ENCODE measurements at regions not wholly inside any gene's neighbourhood (a gene's known extent, or its start where the extent isn't known, plus 50 kb on each side); places are given as distances from the start of the nearest gene placed in this dataset.

DNA sequence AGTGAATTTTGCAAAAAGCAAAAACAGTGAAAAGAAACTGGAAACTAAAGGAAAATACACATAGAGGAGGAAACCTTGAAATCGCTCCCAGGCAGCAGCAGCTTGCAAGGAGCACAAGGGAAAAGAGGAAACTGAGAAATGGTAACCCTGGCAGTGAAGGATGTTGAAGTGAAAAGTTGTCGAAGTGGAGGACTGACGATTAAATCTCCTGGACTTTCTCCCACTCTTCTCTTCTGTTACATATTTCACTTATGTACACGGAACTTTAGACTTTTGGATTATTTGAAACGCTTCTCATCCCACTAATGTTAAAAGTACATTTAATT, 388.8 kb upstream of the USP15 start:
- TF ChIP-seq EZH2 (IDR thresholded peaks at IDR 0.05; ENCODE audit: low read length, missing control alignments) = no peak
- H3K79me2 ChIP-seq (ENCODE audit: control insufficient read depth, insufficient read depth, low read length) = no peaks in the 10 kb centered on the region
- H3K4me1 ChIP-seq (ENCODE audit: control insufficient read depth, extremely low read depth, insufficient read depth, low read length) = no peaks in the 10 kb centered on the region
- no peaks in the 10 kb centered on the region for H4K20me1 ChIP-seq (ENCODE audit: control insufficient read depth, extremely low read depth, insufficient read depth, low read length)
- no peaks in the 10 kb centered on the region for H3K9me3 ChIP-seq (ENCODE audit: control insufficient read depth, insufficient read depth, low read depth, low read length)
- no peaks in the 10 kb centered on the region for H3K27me3 ChIP-seq (ENCODE audit: control insufficient read depth, insufficient read depth, low read length)
- H3K36me3 ChIP-seq (ENCODE audit: control insufficient read depth, insufficient read depth, low read length) = no peaks in the 10 kb centered on the region
- no peak overlapping the region for H3K4me2 ChIP-seq (ENCODE audit: extremely low read depth, insufficient read depth, low read length)
- H2AFZ ChIP-seq (ENCODE audit: low read length) = no peak overlapping the region
- DNase-seq (ENCODE audit: low read depth in 2 of 2) = no peak
- no peak overlapping the region for H3K4me3 ChIP-seq (replicated peaks in 1 of 4; ENCODE audit: control extremely low read depth in 1 of 4, insufficient read depth in 1 of 4, low read depth in 3 of 4, low read length in 4 of 4)
- no peak overlapping the region for H3K9ac ChIP-seq (ENCODE audit: insufficient read depth, low read length)
- H3K27ac ChIP-seq (ENCODE audit: insufficient read depth, low read length) = no peak overlapping the region

DNA sequence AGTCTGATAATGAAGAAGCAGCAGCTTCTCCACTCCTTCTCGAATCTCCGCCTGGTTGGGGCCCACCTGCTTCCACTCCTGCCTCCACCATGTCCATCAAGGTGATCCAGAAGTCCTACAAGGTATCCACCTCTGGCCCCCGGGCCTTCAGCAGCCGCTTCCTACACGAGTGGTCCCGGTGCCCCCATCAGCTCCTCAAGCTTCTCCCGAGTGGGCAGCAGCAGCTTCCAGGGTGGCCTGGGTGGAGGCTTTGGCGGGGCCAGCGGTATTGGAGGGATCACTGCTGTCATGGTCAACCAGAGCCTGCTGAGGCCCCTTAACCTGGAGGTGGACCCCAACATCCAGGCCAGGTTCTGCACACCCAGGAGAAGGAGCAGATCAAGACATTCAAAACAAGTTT, 381.0 kb upstream of the USP15 start:
- H3K4me3 ChIP-seq (replicated peaks in 1 of 4; ENCODE audit: control extremely low read depth in 1 of 4, insufficient read depth in 1 of 4, low read depth in 3 of 4, low read length in 4 of 4) = no peak overlapping the region
- DNase-seq (ENCODE audit: low read depth in 2 of 2) = no peak

DNA sequence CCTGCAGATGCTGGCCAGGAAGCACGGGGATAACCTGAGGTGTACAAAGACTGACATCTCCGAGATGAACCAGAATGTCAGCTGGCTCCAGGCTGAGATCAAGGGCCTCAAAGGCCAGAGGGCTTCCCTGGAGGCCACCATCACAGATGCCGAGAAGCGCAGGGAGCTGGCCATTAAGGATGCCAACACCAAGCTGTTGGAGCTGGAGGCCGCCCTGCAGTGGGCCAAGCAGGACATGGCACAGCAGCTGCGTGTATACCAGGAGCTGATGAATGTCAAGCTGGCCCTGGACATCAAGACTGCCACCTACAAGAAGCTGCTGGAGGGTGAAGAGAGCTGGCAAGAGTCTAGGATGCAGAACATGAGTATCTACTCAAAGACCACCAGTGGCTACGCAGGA, 380.0 kb upstream of the USP15 start:
- no peak overlapping the region for H3K9ac ChIP-seq (ENCODE audit: insufficient read depth, low read length)
- no peak for DNase-seq (ENCODE audit: low read depth in 2 of 2)
- H3K36me3 ChIP-seq (ENCODE audit: control insufficient read depth, insufficient read depth, low read length) = no peaks in the 10 kb centered on the region
- H3K27ac ChIP-seq (ENCODE audit: insufficient read depth, low read length) = no peak overlapping the region
- no peak overlapping the region for H3K4me3 ChIP-seq (replicated peaks in 1 of 4; ENCODE audit: control extremely low read depth in 1 of 4, insufficient read depth in 1 of 4, low read depth in 3 of 4, low read length in 4 of 4)
- TF ChIP-seq EZH2 (IDR thresholded peaks at IDR 0.05; ENCODE audit: low read length, missing control alignments) = no peak
- TF ChIP-seq, protein P1, sequence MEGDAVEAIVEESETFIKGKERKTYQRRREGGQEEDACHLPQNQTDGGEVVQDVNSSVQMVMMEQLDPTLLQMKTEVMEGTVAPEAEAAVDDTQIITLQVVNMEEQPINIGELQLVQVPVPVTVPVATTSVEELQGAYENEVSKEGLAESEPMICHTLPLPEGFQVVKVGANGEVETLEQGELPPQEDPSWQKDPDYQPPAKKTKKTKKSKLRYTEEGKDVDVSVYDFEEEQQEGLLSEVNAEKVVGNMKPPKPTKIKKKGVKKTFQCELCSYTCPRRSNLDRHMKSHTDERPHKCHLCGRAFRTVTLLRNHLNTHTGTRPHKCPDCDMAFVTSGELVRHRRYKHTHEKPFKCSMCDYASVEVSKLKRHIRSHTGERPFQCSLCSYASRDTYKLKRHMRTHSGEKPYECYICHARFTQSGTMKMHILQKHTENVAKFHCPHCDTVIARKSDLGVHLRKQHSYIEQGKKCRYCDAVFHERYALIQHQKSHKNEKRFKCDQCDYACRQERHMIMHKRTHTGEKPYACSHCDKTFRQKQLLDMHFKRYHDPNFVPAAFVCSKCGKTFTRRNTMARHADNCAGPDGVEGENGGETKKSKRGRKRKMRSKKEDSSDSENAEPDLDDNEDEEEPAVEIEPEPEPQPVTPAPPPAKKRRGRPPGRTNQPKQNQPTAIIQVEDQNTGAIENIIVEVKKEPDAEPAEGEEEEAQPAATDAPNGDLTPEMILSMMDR (conservative IDR thresholded peaks at IDR 0.05 in 1 of 2, IDR thresholded peaks at IDR 0.05 in 1 of 2; ENCODE audit: low read depth in 1 of 2, low read length in 2 of 2) = no peak
- H4K20me1 ChIP-seq (ENCODE audit: control insufficient read depth, extremely low read depth, insufficient read depth, low read length) = no peaks in the 10 kb centered on the region
- no peak overlapping the region for H3K4me2 ChIP-seq (ENCODE audit: extremely low read depth, insufficient read depth, low read length)
- H2AFZ ChIP-seq (ENCODE audit: low read length) = no peak overlapping the region
- H3K27me3 ChIP-seq (ENCODE audit: control insufficient read depth, insufficient read depth, low read length) = no peaks in the 10 kb centered on the region
- H3K4me1 ChIP-seq (ENCODE audit: control insufficient read depth, extremely low read depth, insufficient read depth, low read length) = no peaks in the 10 kb centered on the region
- no peaks in the 10 kb centered on the region for H3K9me3 ChIP-seq (ENCODE audit: control insufficient read depth, insufficient read depth, low read depth, low read length)
- H3K79me2 ChIP-seq (ENCODE audit: control insufficient read depth, insufficient read depth, low read length) = no peaks in the 10 kb centered on the region

More for the DNA sequence above, 381.0 kb upstream of the USP15 start:
- H3K4me2 ChIP-seq (ENCODE audit: extremely low read depth, insufficient read depth, low read length) = no peak overlapping the region
- H3K9ac ChIP-seq (ENCODE audit: insufficient read depth, low read length) = no peak overlapping the region
- TF ChIP-seq EZH2 (IDR thresholded peaks at IDR 0.05; ENCODE audit: low read length, missing control alignments) = no peak
- TF ChIP-seq, protein P1 (conservative IDR thresholded peaks at IDR 0.05 in 1 of 2, IDR thresholded peaks at IDR 0.05 in 1 of 2; ENCODE audit: low read depth in 1 of 2, low read length in 2 of 2) = no peak
- H3K27ac ChIP-seq (ENCODE audit: insufficient read depth, low read length) = no peak overlapping the region
- no peaks in the 10 kb centered on the region for H3K79me2 ChIP-seq (ENCODE audit: control insufficient read depth, insufficient read depth, low read length)
- H2AFZ ChIP-seq (ENCODE audit: low read length) = no peak overlapping the region
- H4K20me1 ChIP-seq (ENCODE audit: control insufficient read depth, extremely low read depth, insufficient read depth, low read length) = no peaks in the 10 kb centered on the region
- no peaks in the 10 kb centered on the region for H3K4me1 ChIP-seq (ENCODE audit: control insufficient read depth, extremely low read depth, insufficient read depth, low read length)
- H3K36me3 ChIP-seq (ENCODE audit: control insufficient read depth, insufficient read depth, low read length) = no peaks in the 10 kb centered on the region
- H3K9me3 ChIP-seq (ENCODE audit: control insufficient read depth, insufficient read depth, low read depth, low read length) = no peaks in the 10 kb centered on the region
- no peaks in the 10 kb centered on the region for H3K27me3 ChIP-seq (ENCODE audit: control insufficient read depth, insufficient read depth, low read length)

All from fibroblast of lung (primary cell).